Amygdala (tissue), 56 donors: ENCODE measurements at regions not wholly inside any gene's neighbourhood (a gene's known extent, or its start where the extent isn't known, plus 50 kb on each side); places are given as distances from the start of the nearest gene placed in this dataset.

Experiments
- DNase-seq, 56 donors: peaks; one replicate each; lab custom pipeline; 2025; lab: John Stamatoyannopoulos, UW

- no peak for DNase-seq
These were observed 704.4 kb upstream of the CDH9 start for GRCh38 chr5:27742805-27743204.

- no peak for DNase-seq
These were observed 696.5 kb upstream of the CDH9 start for GRCh38 chr5:27734838-27735237.

GRCh38 chr5:27733237-27733636 is 694.9 kb upstream of the CDH9 start:
- no peak for DNase-seq

- DNase-seq: no peak
These were observed 688.9 kb upstream of the CDH9 start for GRCh38 chr5:27727254-27727653.

GRCh38 chr5:27722337-27722736 is 684.0 kb upstream of the CDH9 start:
- DNase-seq: no peak

- DNase-seq: no peak
These were observed 670.1 kb upstream of the CDH9 start for GRCh38 chr5:27708534-27708933.

- DNase-seq: no peak
These were observed 668.4 kb upstream of the CDH9 start for GRCh38 chr5:27706832-27707231.

GRCh38 chr5:27705661-27706060 is 667.3 kb upstream of the CDH9 start:
- no peak for DNase-seq

GRCh38 chr5:27701931-27702903 is 663.8 kb upstream of the CDH9 start:
- no peak for DNase-seq

GRCh38 chr5:27700526-27700925 is 662.1 kb upstream of the CDH9 start:
- DNase-seq: no peak

GRCh38 chr5:27682600-27682999 is 644.2 kb upstream of the CDH9 start:
- no peak for DNase-seq

GRCh38 chr5:27652505-27652904 is 614.1 kb upstream of the CDH9 start:
- no peak for DNase-seq

GRCh38 chr5:27639005-27639612 is 600.7 kb upstream of the CDH9 start:
- no peak for DNase-seq

GRCh38 chr5:27619982-27620381 is 581.6 kb upstream of the CDH9 start:
- DNase-seq: no peak

- DNase-seq: no peak
These were observed 573.8 kb upstream of the CDH9 start for GRCh38 chr5:27612161-27612560.

GRCh38 chr5:27608992-27609391 is 570.6 kb upstream of the CDH9 start:
- DNase-seq: no peak

- no peak for DNase-seq
These were observed 560.2 kb upstream of the CDH9 start for GRCh38 chr5:27598576-27598975.

- no peak for DNase-seq
These were observed 555.8 kb upstream of the CDH9 start for GRCh38 chr5:27594141-27594540.

GRCh38 chr5:27592231-27592630 is 553.8 kb upstream of the CDH9 start:
- no peak for DNase-seq

GRCh38 chr5:27590503-27590902 is 552.1 kb upstream of the CDH9 start:
- no peak for DNase-seq

GRCh38 chr5:27578279-27578678 is 539.9 kb upstream of the CDH9 start:
- no peak for DNase-seq

- no peak for DNase-seq
These were observed 533.3 kb upstream of the CDH9 start for GRCh38 chr5:27571681-27572080.
